Stomach smooth muscle (tissue), 2 donors: ENCODE measurements at regions not wholly inside any gene's neighbourhood (a gene's known extent, or its start where the extent isn't known, plus 50 kb on each side); places are given as distances from the start of the nearest gene placed in this dataset.

Experiments used
- H3K27ac ChIP-seq: one replicate; pipeline ENCODE4 v1.7.0; 2013; ENCODE audit warnings: mild to moderate bottlenecking, low read length, inconsistent platforms
- H3K27me3 ChIP-seq, 2 donors: one replicate each; pipeline ENCODE4 v1.7.0; 2013; ENCODE audit warnings: low read length in 2 of 2; ENCODE audit not compliant: insufficient read depth in 2 of 2, control insufficient read depth in 1 of 2
- H3K36me3 ChIP-seq, 2 donors: one replicate each; pipeline ENCODE4 v1.7.0; 2013; ENCODE audit warnings: low read length in 2 of 2; ENCODE audit not compliant: control insufficient read depth in 2 of 2, insufficient read depth in 2 of 2
- H3K4me1 ChIP-seq: one replicate; pipeline ENCODE4 v1.7.0; 2013; ENCODE audit warnings: low read length; ENCODE audit not compliant: control insufficient read depth, insufficient read depth
- H3K4me3 ChIP-seq, 2 donors: one replicate each; pipeline ENCODE4 v1.7.0; 2013; ENCODE audit warnings: low read length in 2 of 2
- H3K9ac ChIP-seq, 2 donors: one replicate each; pipeline ENCODE4 v1.7.0; 2013; ENCODE audit warnings: low read length in 2 of 2, mild to moderate bottlenecking in 1 of 2
- H3K9me3 ChIP-seq, 2 donors: one replicate each; pipeline ENCODE4 v1.7.0; 2013; ENCODE audit warnings: low read length in 2 of 2; ENCODE audit not compliant: control insufficient read depth in 2 of 2
- donor health status: healthy.
- donor health status: Pancreatic carcinoma.

DNA sequence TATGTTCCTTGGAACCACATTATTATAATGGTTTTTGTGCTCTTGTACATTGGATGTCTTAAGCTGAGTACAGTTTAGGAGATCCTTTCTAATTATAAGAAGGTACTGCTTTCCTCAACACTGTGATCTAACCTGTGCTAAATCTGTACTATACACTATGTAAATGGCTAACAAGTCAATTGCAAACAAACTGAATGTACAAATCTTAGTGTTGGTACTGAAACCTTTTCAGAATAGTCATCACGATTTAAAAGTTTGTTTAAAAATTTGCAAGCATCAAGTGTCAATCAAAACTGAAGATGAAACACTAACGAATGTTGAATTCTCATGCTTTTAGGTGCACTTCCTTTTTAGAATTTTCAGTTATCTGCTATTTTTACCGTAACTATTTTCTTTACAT is 2090.4 kb upstream of the TENM3 start:
- H3K4me3 ChIP-seq, result no peak overlapping the region
- no peaks in the 10 kb centered on the region for H3K9me3 ChIP-seq
- no peak overlapping the region for H3K27ac ChIP-seq
- H3K4me1 ChIP-seq, result no peaks in the 10 kb centered on the region
- no peaks in the 10 kb centered on the region for H3K36me3 ChIP-seq
- no peaks in the 10 kb centered on the region for H3K27me3 ChIP-seq
- H3K9ac ChIP-seq, result no peak overlapping the region

DNA sequence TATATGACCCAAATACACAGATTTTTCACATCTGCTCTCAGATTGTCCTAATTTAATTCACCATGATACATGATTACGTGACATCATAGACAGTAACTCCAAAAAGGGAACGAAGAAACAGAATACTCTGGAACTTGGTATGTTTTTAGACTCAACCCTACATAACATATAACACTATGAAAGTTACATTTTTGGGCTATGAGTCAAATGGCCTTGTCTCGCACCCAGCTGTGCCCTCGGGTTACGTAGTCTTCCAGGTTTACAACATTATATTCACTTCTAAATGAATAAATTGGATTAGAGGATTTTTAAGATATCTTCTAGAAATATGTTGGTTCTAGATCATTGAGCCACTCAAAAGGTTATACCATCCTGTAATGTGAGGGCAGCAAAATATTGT is 2089.6 kb upstream of the TENM3 start:
- H3K27ac ChIP-seq, result no peak overlapping the region
- no peaks in the 10 kb centered on the region for H3K4me1 ChIP-seq
- H3K36me3 ChIP-seq, result no peaks in the 10 kb centered on the region
- H3K27me3 ChIP-seq, result no peaks in the 10 kb centered on the region
- H3K9me3 ChIP-seq, result no peaks in the 10 kb centered on the region
- H3K4me3 ChIP-seq, result no peak overlapping the region
- H3K9ac ChIP-seq, result no peak overlapping the region

DNA sequence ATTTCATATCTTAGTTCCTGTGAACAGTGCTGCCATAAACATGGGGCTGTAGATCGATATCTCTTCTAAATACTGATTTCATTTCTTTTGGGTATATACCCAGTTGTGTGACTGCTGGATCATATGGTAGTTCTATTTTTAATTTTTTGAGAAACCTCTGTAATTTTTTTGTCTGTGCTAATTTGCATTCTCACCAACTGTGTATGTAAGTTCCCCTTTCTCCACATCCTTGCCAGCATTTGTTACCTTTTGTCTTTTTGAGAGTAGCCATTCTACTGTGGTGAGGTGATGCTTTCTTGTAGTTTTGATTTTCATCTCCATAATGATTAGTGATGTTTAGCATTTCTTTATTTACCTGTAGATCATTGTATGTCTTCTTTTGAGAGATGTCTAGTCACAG is 2086.5 kb upstream of the TENM3 start:
- H3K4me3 ChIP-seq, result no peak overlapping the region
- H3K4me1 ChIP-seq, result no peaks in the 10 kb centered on the region
- H3K27ac ChIP-seq, result no peak overlapping the region
- H3K9me3 ChIP-seq, result no peaks in the 10 kb centered on the region
- no peaks in the 10 kb centered on the region for H3K27me3 ChIP-seq
- no peak overlapping the region for H3K9ac ChIP-seq
- no peaks in the 10 kb centered on the region for H3K36me3 ChIP-seq

- Histone ChIP-seq H3K4me3 (no peak overlapping the region), H3K4me1 (no peaks in the 10 kb centered on the region), H3K9me3 (no peaks in the 10 kb centered on the region), H3K36me3 (no peaks in the 10 kb centered on the region), H3K27me3 (no peaks in the 10 kb centered on the region), H3K27ac (no peak overlapping the region), H3K9ac (no peak overlapping the region)
These were observed 2082.8 kb upstream of the TENM3 start for GRCh38 chr4:180160195-180160983.

- Histone ChIP-seq H3K27me3 (no peaks in the 10 kb centered on the region), H3K4me3 (no peak overlapping the region), H3K36me3 (no peaks in the 10 kb centered on the region), H3K9me3 (no peaks in the 10 kb centered on the region), H3K9ac (no peak overlapping the region), H3K27ac (no peak overlapping the region), H3K4me1 (no peaks in the 10 kb centered on the region)
These were observed 2078.4 kb upstream of the TENM3 start for GRCh38 chr4:180164799-180165198.

DNA sequence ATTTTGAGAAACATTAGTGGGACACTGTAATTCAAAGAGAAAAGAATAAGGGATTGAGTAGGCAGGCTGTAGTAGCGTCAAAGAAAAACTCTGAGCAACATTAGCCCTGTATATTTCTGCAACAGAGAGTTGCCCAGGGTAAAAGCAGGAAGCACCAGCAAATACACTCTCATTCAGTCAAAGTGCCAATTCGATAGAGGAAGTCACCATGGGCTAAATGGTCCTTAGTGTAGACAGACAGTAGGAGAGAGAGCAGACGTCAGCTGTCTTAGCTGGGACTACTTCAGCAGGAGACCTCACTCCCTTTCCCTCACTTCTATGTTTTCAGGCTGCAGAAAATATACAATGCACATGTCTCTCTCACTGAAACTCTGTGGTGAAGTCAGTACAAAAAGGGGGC is 2073.8 kb upstream of the TENM3 start:
- no peaks in the 10 kb centered on the region for H3K9me3 ChIP-seq
- H3K4me3 ChIP-seq, result no peak overlapping the region
- no peaks in the 10 kb centered on the region for H3K36me3 ChIP-seq
- no peak overlapping the region for H3K9ac ChIP-seq
- no peaks in the 10 kb centered on the region for H3K27me3 ChIP-seq
- no peaks in the 10 kb centered on the region for H3K4me1 ChIP-seq
- no peak overlapping the region for H3K27ac ChIP-seq

DNA sequence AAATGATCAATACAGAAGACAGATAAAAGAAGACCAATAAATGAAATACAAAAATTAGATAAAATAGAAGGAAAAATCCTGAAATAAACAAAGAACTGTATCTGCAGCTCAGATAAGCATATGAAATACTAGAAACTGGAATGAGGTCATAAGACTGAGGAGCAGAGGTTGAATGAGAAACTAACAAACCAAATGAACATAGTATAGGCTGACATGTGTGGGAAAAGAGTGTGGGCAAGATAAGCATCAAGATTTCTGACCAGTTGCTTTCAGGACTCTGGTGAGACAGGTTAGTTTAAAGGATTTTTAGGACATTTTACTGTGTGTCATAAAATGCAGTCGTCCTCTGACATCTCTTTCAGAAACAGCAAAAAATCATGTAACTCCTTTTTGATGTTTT is 2073.2 kb upstream of the TENM3 start:
- Histone ChIP-seq H3K9ac (no peak overlapping the region), H3K27me3 (no peaks in the 10 kb centered on the region), H3K27ac (no peak overlapping the region), H3K9me3 (no peaks in the 10 kb centered on the region), H3K4me1 (no peaks in the 10 kb centered on the region), H3K36me3 (no peaks in the 10 kb centered on the region), H3K4me3 (no peak overlapping the region)

- Histone ChIP-seq H3K27ac (no peak overlapping the region), H3K4me1 (no peaks in the 10 kb centered on the region), H3K9ac (no peak overlapping the region), H3K36me3 (no peaks in the 10 kb centered on the region), H3K4me3 (no peak overlapping the region), H3K9me3 (no peaks in the 10 kb centered on the region), H3K27me3 (no peaks in the 10 kb centered on the region)
These were observed 2064.1 kb upstream of the TENM3 start for GRCh38 chr4:180179146-180179545.

DNA sequence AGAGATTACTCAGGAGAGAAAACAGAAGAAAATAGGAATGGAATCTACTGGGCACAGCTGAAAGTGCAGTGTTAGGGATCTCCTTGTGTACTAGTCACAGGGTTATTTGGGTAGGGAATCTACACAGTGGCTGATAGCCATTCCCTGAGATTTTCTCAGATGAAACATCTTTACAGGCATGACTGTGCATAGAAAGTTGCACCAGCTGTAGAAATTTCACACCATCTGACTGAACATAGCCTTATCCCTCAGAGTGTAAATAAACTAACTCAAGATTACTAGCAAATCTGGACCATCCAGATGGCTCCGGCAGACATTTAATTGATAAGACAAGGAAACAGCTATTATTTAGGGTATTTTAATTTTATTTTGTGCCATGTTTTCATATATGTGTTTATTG is 2053.5 kb upstream of the TENM3 start:
- H3K4me1 ChIP-seq, result no peaks in the 10 kb centered on the region
- H3K36me3 ChIP-seq, result no peaks in the 10 kb centered on the region
- no peak overlapping the region for H3K9ac ChIP-seq
- H3K4me3 ChIP-seq, result no peak overlapping the region
- no peak overlapping the region for H3K27ac ChIP-seq
- H3K9me3 ChIP-seq, result no peaks in the 10 kb centered on the region
- H3K27me3 ChIP-seq, result no peaks in the 10 kb centered on the region

DNA sequence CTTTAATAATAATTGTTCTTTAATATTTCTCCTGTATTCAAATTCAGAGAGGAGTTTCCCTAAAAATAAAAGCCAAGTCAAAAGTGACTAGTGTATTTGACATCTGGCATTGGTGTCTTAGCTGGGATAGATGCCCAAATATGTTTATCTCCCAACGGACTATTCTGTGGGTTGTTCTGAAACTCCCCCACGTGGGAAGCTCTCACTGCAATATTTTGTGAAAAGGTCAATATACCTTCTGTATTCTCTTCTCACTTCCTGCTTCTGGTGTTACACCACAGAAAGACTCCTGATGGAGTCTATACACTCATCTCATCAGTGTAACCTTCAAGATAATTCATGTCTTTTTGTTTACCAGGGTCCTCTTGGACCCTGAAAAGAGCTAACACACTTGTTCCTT is 2052.8 kb upstream of the TENM3 start:
- Histone ChIP-seq H3K27ac (no peak overlapping the region), H3K4me3 (no peak overlapping the region), H3K4me1 (no peaks in the 10 kb centered on the region), H3K9ac (no peak overlapping the region), H3K36me3 (no peaks in the 10 kb centered on the region), H3K27me3 (no peaks in the 10 kb centered on the region), H3K9me3 (no peaks in the 10 kb centered on the region)

- Histone ChIP-seq H3K9ac (no peak overlapping the region), H3K9me3 (no peaks in the 10 kb centered on the region), H3K27me3 (no peaks in the 10 kb centered on the region), H3K36me3 (no peaks in the 10 kb centered on the region), H3K27ac (no peak overlapping the region), H3K4me1 (no peaks in the 10 kb centered on the region), H3K4me3 (no peak overlapping the region)
These were observed 2045.7 kb upstream of the TENM3 start for GRCh38 chr4:180197471-180197870.
